ENCODE measurements at regions not wholly inside any gene's neighbourhood (a gene's known extent, or its start where the extent isn't known, plus 50 kb on each side); places are given as distances from the start of the nearest gene placed in this dataset.

DNA sequence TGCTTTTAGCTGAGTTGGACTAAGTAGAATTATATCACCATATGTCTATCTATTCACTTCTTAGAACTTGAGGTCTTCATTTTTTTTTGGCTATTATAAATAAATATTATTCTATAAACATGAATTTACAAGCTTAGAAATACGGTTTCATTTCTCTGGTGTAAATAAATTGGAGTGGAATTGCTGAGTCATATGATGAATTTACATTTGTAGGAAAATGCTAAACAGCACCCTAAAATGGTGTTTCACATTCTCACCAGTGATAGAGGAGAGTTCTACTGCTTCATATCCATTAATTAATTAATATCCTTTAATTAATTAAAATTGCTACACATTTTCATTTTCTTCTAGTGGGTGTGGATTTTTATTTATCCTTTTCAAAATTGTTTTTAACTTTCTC is 318.3 kb downstream of the MDFIC start:
- FAIRE-seq (no peak), DNase-seq (ENCODE audit: low read depth) (no peak)
- no peaks in the 10 kb centered on the region for H3K36me3 ChIP-seq (ENCODE audit: control insufficient read depth, insufficient read depth, low read length)
- H3K27me3 ChIP-seq (ENCODE audit: control insufficient read depth, insufficient read depth, low read length), result no peaks in the 10 kb centered on the region
- no peak overlapping the region for H3K4me3 ChIP-seq (ENCODE audit: low read depth, low read length)
- TF ChIP-seq CTCF (IDR thresholded peaks at IDR 0.05; ENCODE audit: insufficient read depth, low read length, severe bottlenecking), result no peak

DNA sequence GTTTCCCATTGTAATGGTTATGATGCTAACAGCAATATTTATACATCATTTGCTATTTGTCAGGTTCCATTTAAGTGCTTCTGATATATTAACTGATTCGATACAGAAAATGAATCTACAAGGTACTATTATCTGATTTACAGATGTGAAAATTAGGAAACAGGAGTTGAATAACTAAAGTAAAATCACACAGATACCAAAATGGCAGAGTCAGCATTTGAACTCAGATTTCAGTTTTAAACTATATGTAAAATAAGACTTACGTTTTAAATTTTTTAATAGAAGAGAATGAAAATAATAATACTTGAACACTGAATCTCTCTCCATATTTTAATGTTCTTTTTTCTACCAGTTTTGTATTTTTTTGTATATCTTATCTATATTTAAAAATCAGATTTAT is 313.2 kb downstream of the MDFIC start:
- no peaks in the 10 kb centered on the region for H3K27me3 ChIP-seq (ENCODE audit: control insufficient read depth, insufficient read depth, low read length)
- no peak for TF ChIP-seq CTCF (IDR thresholded peaks at IDR 0.05; ENCODE audit: insufficient read depth, low read length, severe bottlenecking)
- FAIRE-seq (no peak), DNase-seq (ENCODE audit: low read depth) (no peak)
- H3K4me3 ChIP-seq (ENCODE audit: low read depth, low read length), result no peak overlapping the region
- no peaks in the 10 kb centered on the region for H3K36me3 ChIP-seq (ENCODE audit: control insufficient read depth, insufficient read depth, low read length)

- FAIRE-seq, result no peak
- Histone ChIP-seq H3K36me3 (ENCODE audit: control insufficient read depth, insufficient read depth, low read length) (no peaks in the 10 kb centered on the region), H3K27me3 (ENCODE audit: control insufficient read depth, insufficient read depth, low read length) (no peaks in the 10 kb centered on the region), H3K4me3 (ENCODE audit: low read depth, low read length) (no peak overlapping the region)
- DNase-seq (ENCODE audit: low read depth), result no peak
- no peak for TF ChIP-seq CTCF (IDR thresholded peaks at IDR 0.05; ENCODE audit: insufficient read depth, low read length, severe bottlenecking)
These were observed 311.9 kb downstream of the MDFIC start for GRCh38 chr7:115233809-115234208.

- no peak for TF ChIP-seq CTCF (IDR thresholded peaks at IDR 0.05; ENCODE audit: insufficient read depth, low read length, severe bottlenecking)
- FAIRE-seq (no peak), DNase-seq (ENCODE audit: low read depth) (peak; percentile 25)
- Histone ChIP-seq H3K27me3 (ENCODE audit: control insufficient read depth, insufficient read depth, low read length) (no peaks in the 10 kb centered on the region), H3K36me3 (ENCODE audit: control insufficient read depth, insufficient read depth, low read length) (no peaks in the 10 kb centered on the region), H3K4me3 (ENCODE audit: low read depth, low read length) (no peak overlapping the region)
These were observed 310.1 kb downstream of the MDFIC start for GRCh38 chr7:115232041-115232440.

GRCh38 chr7:115230882-115231571 is 309.1 kb downstream of the MDFIC start:
- H3K4me3 ChIP-seq (ENCODE audit: low read depth, low read length), result no peak overlapping the region
- no peak for FAIRE-seq
- DNase-seq (ENCODE audit: low read depth), result peak; percentile 98
- H3K27me3 ChIP-seq (ENCODE audit: control insufficient read depth, insufficient read depth, low read length), result no peaks in the 10 kb centered on the region
- no peak for TF ChIP-seq CTCF (IDR thresholded peaks at IDR 0.05; ENCODE audit: insufficient read depth, low read length, severe bottlenecking)
- no peaks in the 10 kb centered on the region for H3K36me3 ChIP-seq (ENCODE audit: control insufficient read depth, insufficient read depth, low read length)
